MV-4-11 (cell line): ENCODE measurements at regions not wholly inside any gene's neighbourhood (a gene's known extent, or its start where the extent isn't known, plus 50 kb on each side); places are given as distances from the start of the nearest gene placed in this dataset.
"Not testable (repeated sequence)": the region's sequence is repeated elsewhere in the genome, so short reads cannot be mapped to it uniquely, and the experiment has no call there.

Experiments
- DNase-seq: peaks from one replicate; lab custom pipeline; 2025; lab: John Stamatoyannopoulos, UW

GRCh38 chr12:40431169-40431568, 206.4 kb downstream of the LRRK2 start:
- DNase-seq, result no peak

GRCh38 chr12:40435251-40435650, 210.5 kb downstream of the LRRK2 start:
- DNase-seq, result no peak

DNA sequence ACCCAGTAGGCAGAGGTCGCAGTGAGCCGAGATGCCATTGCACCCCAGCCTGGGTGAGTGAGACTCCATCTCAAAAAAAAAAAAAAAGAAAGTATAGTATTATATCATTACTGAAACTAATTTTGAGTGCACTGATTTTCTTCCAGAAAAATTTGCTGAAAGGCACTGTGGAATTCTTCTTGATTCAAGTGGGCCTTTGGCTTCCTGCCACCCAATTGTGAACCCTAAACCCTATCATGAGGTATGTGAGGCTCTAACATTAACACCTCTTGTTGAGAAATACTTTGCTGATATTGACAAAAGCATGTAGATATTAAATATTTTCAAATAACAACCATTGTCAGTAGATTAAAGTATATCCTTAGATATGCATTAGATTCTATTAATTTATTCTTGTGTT, 211.2 kb downstream of the LRRK2 start:
- no peak for DNase-seq

GRCh38 chr12:40436564-40436963, 211.8 kb downstream of the LRRK2 start:
- peak; percentile 65 for DNase-seq

- DNase-seq, result no peak
Measured at GRCh38 chr12:40439771-40440492, 215.1 kb downstream of the LRRK2 start.

DNA sequence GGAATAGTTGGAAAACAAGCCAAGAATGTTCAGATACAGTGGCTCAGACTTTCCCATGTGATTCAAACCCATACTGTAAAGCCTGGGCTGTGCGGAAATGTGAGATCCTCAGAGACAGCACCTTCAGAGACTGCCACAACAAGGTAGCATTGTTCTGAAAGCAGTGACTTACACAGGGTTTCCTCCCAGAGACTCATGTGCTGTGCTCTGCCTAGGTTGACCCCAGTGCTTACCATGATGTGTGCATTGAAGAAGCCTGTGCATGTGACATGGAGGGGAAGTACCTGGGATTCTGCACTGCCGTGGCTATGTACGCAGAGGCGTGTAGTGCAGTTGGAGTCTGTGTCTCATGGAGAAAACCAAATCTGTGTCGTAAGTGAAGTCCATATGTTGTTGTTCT, 219.4 kb downstream of the LRRK2 start:
- no peak for DNase-seq

DNA sequence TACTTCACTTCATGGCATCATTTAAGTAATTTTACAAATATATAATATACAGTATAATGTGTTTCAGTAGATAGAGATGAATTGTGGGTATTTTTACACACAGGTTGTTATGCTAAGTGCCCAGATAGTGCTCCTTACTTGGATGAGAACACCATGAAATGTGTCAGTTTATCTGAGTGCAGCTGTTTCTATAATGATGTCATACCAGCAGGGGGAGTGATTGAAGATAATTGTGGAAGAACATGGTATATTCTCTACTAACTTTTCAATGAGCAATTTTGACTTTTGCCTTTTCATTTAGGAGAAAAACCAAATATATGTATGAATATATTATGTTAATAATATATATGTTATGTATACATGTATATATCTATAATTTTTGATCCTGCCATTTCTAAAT, 221.6 kb downstream of the LRRK2 start:
- peak; percentile 44 for DNase-seq

DNA sequence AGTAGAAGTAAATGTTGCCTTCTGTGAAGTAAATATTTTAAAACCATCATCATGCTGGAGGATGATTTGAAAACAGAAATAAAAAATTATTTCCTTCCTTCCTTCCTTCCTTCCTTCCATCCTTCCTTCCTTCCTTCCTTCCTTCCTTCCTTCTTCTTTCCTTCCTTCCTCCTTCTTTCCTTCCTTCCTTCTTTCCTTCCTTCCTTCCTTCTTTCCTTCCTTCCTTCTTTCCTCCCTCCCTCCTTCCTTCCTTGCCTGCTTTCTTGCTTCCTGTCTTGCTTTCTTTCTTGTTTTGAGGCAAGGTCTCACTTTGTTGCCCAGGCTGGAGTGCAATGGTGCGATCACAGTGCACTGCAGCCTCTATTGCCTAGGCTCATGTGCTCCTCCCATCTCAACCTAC, 223.7 kb downstream of the LRRK2 start:
- DNase-seq, result not testable (repeated sequence)

DNA sequence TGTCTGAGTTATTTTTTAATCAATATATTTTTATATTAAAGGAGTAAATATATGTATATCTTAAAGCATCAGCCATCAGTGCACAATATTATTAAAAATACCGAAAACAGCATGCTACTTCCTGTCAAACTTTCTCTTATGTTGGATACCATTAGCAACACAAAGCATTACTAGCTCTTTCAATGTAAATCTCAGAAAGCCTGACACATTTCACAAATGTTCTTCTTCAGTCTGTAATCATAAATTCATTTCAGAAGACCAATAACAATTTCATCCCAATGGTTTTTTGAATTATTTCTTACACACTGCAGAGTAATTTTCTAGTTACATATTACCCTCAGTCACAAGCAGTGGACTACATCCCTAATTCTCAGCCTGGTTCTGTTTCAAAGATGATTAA, 226.9 kb downstream of the LRRK2 start:
- DNase-seq, result no peak

DNA sequence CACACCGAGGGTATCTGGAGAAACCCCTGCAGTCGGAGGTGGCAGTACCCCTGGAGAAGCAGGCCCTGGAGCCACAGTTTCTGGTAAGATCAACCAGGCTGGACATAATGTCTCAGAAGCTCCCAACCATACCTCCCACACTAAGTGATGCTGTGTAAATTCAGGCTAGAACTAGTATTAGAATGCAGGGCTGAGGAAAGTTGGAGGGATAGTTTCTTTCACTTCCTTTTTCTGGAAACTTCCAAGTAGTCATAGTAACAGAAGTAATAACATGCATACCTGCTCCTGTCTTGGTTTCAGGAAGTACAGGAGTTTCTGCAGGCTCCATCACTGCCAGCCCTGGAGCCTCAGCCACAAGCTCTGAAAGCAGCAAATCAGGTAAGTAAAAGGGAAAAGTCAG, 228.1 kb upstream of the CNTN1 start:
- DNase-seq, result peak; percentile 66

DNA sequence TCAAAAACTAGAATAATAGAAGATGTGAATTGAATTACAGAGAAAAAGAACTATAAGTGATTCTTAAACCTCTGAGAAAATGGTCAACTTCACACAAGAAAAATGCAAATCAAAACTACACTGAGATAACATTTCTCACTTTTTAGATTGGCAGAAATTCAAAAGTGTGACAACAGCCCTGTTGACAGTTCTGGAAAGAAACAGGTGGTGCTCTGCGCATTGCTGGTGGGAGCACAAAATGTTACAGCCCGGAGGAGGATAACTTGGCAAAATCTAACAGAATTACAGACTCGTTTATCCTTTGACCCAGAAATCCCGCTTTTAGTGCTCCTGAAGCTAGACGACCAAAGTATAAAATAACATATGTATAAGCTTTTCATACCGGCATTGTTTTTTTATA, 222.5 kb upstream of the CNTN1 start:
- DNase-seq, result no peak

- DNase-seq, result no peak
Measured at GRCh38 chr12:40473962-40474361, 218.3 kb upstream of the CNTN1 start.

DNA sequence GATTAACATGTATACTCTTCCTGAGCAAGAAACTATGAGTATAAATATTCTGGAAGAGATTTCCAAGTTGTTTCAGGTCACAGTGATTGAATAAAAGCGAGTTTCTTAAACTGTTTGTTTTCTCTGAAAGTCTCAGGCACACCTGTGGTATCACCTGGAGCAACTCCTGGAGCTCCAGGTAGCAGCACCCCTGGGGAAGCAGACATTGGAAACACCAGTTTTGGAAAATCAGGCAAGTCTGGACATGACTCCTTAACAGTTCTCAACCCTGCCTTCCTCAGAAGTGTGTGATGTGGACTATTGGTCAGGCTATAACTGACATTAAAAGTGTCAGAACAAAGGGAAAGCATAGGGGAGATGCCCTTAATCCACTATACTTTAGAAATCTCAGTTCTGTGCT, 217.6 kb upstream of the CNTN1 start:
- DNase-seq, result no peak

DNA sequence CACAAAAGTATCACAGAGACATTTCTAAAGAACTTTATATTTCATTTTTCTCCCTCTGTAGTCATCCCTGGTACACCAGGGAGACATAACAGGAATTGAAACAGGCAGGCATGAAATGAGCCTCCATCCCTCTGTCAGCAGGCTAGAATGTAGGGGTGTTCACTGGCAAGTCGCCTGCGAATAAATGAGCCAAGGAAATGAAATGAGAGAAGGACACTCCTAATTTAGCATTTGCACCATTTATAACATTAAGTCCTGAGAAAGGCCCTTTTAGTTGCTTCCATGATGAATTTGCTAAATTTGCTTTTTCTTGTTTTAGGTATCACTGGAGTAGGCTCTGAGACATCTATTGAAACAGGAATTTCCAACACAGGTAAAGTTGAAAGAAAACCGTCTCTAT, 192.4 kb upstream of the CNTN1 start:
- no peak for DNase-seq

- peak; percentile 88 for DNase-seq
Measured at GRCh38 chr12:40502322-40502721, 189.9 kb upstream of the CNTN1 start.

GRCh38 chr12:40505327-40505726, 186.9 kb upstream of the CNTN1 start:
- no peak for DNase-seq

- DNase-seq, result no peak
Measured at GRCh38 chr12:40508421-40508820, 183.8 kb upstream of the CNTN1 start.

DNA sequence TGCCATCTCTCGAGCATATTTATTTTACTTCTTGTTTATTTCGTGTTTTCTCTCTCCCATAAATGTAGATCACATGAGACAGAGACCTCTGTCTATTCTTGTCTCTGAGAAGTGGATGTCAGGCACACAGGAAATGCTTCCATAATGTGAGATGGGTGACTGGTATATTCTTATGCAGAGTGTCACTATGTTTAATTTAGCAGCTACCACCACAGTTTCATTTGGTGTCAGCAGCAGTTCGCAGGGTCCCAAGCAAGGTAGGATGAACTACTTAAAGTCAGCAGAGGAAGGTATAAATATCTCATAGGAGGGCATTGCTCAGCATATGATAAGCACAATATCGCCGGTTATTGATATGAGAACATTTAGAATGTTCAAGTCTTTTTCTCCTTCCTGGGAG, 180.9 kb upstream of the CNTN1 start:
- DNase-seq, result peak; percentile 4

- DNase-seq, result peak; percentile 86
Measured at GRCh38 chr12:40515041-40515816, 177.0 kb upstream of the CNTN1 start.

DNA sequence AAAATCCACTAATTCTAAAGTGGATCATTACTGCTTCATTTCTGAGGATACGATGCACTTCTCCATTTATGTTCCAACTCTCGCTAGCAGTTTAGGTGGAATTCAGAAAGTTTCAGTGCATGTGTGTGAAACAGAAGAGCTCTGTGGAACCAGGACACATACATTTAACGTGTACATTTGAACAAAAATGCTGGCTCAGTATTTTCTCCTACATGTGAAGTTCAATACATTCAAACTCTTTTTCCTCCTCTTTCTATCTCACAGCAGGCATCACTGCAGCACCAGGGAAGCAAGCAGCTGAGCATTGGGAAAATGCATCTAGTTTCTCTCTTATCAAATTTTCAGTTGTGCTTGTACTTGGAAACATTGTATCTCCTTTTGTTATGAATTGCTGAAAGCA, 169.4 kb upstream of the CNTN1 start:
- no peak for DNase-seq

- DNase-seq, result peak; percentile 83
Measured at GRCh38 chr12:40525054-40525453, 167.2 kb upstream of the CNTN1 start.

DNA sequence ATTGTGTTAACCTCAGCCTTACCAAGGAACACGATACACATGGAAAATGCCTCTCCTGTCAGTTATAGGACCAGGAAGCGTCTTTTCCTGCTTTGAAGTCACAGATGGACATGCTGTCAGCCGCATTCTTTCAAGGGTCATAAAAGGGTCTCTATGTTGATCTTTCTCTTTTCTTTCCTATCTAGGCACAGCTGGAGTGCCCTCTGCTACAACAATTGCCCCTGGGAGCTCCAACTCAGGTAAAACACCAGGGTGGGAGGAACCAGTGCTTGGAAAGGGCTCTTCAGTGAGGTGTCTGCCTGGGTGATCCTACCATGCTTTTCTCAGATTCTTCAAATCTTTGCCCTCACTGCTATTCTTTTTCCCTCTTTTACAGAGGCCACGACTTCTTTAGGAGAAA, 157.4 kb upstream of the CNTN1 start:
- no peak for DNase-seq

GRCh38 chr12:40551466-40551865, 140.8 kb upstream of the CNTN1 start:
- no peak for DNase-seq

DNA sequence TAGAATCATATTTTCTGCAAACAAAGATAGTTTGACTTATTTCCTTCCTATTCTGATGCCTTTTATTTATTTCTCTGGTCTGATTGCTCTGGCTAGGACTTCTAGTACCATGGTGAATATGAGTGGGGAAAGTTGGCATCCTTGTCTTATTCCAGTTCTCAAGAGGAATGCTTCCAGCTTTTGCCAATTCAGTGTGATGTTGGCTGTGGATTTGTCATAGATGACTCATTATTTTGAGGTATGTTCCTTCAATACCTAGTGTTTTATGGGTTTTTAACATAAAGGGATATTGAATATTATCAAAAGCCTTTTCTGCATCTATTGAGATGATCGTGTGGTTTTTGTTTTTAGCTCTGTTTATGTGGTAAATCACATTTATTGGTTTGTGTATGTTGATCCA, 139.4 kb upstream of the CNTN1 start:
- no peak for DNase-seq
